Body of pancreas (tissue), 4 donors: ENCODE measurements at regions not wholly inside any gene's neighbourhood (a gene's known extent, or its start where the extent isn't known, plus 50 kb on each side); places are given as distances from the start of the nearest gene placed in this dataset.

Experiments used
- ATAC-seq: fragments of 150-250 bp; one replicate; pipeline ENCODE4 v1.9.1; 2016
- DNase-seq, 4 donors: peaks; one replicate each; pipeline ENCODE4 v3.0.0-alpha.2; 2019
- H3K27ac ChIP-seq, 4 donors: fragments of 200-600 bp; sonication (generic); 1 replicate in 3 of 4; 2 replicates in 1 of 4; pipeline versions ENCODE4 v1.5.1 to v1.6.1; 2016 to 2019; ENCODE audit warnings: mild to moderate bottlenecking in 1 of 4, mixed read lengths in 1 of 4, moderate library complexity in 1 of 4
- H3K27me3 ChIP-seq, 2 donors: fragments of 200-600 bp; sonication (generic); one replicate each; pipeline ENCODE4 v1.6.0; 2016; ENCODE audit warnings: mild to moderate bottlenecking in 1 of 2
- H3K36me3 ChIP-seq, 2 donors: fragments of 200-600 bp; sonication (generic); replicated peaks in 1 of 2; 2 replicates each; pipeline ENCODE4 v1.5.1; 2016; ENCODE audit warnings: low read depth in 2 of 2; ENCODE audit not compliant: insufficient read depth in 1 of 2
- H3K4me1 ChIP-seq: fragments of 200-600 bp; sonication (generic); one replicate; pipeline ENCODE4 v1.6.0; 2016
- H3K4me3 ChIP-seq, 2 donors: fragments of 200-600 bp; sonication (generic); 1 replicate in 1 of 2; 2 replicates in 1 of 2; pipeline ENCODE4 v1.5.1; 2016 to 2019
- H3K9me3 ChIP-seq, 3 donors: fragments of 200-600 bp; sonication (generic); 1 replicate in 2 of 3; 2 replicates in 1 of 3; pipeline ENCODE4 v1.5.1; 2016
- POLR2A ChIP-seq, 3 donors: fragments of 450-650 bp; IDR thresholded peaks; one replicate each; pipeline ENCODE4 v1.6.1; 2016; ENCODE audit warnings: antibody characterized with exemption in 3 of 3, mild to moderate bottlenecking in 2 of 3
- WGBS, 2 donors: methylation state at CpG; one replicate each; pipeline ENCODE4 v1.1.5; 2017; 5-methylcytosine and 5-hydroxymethylcytosine counted together
- intact Hi-C: fragments of 100-400 bp; cut with DNase I; formaldehyde crosslinking; loops from one replicate; pipeline ENCODE4 v1.15.1; 2023
- TF ChIP-seq, protein P1 (sequence below), 7 experiments: fragments of 450-650 bp in 4 of 7; fragments of 200-600 bp in 3 of 7; sonication (generic) in 3 of 7; IDR thresholded peaks; one replicate each; pipeline ENCODE4 v1.5.1; 2016 to 2019; ENCODE audit warnings: antibody characterized with exemption in 7 of 7

DNA sequence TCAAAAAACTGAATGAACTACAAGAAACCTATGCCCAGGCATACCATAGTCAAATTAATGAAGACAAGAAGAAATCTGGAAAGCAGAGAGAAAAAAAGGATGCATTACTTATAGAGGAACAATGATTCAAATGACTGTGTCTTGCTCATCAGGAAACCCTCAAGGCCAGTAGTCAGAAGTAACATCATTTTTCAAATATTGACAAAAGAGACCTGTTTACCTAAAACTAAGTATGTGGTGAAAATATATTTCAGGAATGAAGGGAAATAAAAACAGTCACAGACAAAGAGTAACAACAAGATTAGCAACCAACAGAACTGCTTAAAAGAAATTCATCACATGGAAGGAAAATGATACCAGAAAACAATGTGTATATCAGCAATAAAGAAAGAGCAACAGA is 128.4 kb downstream of the ALOX5 start:
- intact Hi-C loops = no loop called here
- H3K27me3 ChIP-seq = no peaks in the 10 kb centered on the region
- ATAC-seq = no peak
- H3K9me3 ChIP-seq = no peaks in the 10 kb centered on the region
- no peak overlapping the region for H3K4me3 ChIP-seq
- H3K4me1 ChIP-seq = peaks cover 21% of the 10 kb centered on the region
- H3K36me3 ChIP-seq = no peaks in the 10 kb centered on the region
- no peak overlapping the region for H3K27ac ChIP-seq
- no peak for TF ChIP-seq POLR2A (IDR thresholded peaks at IDR 0.05)
- TF ChIP-seq, protein P1, sequence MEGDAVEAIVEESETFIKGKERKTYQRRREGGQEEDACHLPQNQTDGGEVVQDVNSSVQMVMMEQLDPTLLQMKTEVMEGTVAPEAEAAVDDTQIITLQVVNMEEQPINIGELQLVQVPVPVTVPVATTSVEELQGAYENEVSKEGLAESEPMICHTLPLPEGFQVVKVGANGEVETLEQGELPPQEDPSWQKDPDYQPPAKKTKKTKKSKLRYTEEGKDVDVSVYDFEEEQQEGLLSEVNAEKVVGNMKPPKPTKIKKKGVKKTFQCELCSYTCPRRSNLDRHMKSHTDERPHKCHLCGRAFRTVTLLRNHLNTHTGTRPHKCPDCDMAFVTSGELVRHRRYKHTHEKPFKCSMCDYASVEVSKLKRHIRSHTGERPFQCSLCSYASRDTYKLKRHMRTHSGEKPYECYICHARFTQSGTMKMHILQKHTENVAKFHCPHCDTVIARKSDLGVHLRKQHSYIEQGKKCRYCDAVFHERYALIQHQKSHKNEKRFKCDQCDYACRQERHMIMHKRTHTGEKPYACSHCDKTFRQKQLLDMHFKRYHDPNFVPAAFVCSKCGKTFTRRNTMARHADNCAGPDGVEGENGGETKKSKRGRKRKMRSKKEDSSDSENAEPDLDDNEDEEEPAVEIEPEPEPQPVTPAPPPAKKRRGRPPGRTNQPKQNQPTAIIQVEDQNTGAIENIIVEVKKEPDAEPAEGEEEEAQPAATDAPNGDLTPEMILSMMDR (IDR thresholded peaks at IDR 0.05) = no peak
- no peak for DNase-seq

DNA sequence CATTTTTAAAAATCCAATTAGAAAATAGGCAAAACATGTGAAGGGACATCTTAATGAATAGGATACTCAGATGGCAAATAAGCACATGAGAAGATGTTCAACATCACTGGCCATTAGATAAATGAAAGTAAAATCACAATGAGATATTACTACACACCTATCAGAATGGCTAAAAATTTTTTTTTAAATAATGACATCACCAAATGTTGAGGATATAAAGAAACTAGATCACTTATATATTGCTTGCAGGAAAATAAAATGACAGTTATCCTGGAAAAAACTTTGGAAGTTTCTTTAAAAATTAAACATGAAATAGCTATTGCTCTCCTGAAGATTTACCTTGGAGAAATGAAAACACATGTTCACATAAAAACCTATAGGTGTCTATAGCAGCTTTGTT is 127.8 kb downstream of the ALOX5 start:
- H3K27ac ChIP-seq = no peak overlapping the region
- H3K36me3 ChIP-seq = no peaks in the 10 kb centered on the region
- TF ChIP-seq, protein P1 (IDR thresholded peaks at IDR 0.05) = no peak
- no peak for TF ChIP-seq POLR2A (IDR thresholded peaks at IDR 0.05)
- H3K9me3 ChIP-seq = no peaks in the 10 kb centered on the region
- ATAC-seq (no peak), DNase-seq (no peak)
- intact Hi-C loops = no loop called here
- H3K4me1 ChIP-seq = peaks cover 19% of the 10 kb centered on the region
- no peak overlapping the region for H3K4me3 ChIP-seq
- H3K27me3 ChIP-seq = no peaks in the 10 kb centered on the region

DNA sequence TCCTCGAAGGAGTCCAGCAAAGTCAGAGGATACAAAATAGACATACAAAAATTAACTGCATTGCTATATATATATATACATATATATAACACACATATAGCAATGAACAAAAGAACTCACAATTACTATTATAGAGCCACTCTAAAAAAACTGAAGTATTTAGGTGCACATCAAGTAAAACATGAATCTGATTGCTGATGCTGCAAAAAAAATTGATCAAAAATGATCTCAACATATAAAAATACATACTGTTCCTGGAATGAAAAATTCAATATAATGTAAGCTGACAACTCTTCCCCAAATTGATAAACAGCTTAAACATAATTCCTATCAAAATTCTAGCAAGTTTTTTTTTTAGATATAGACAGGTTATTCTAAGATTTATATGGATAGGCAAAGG is 126.8 kb downstream of the ALOX5 start:
- Histone ChIP-seq H3K27ac (no peak overlapping the region), H3K36me3 (no peaks in the 10 kb centered on the region), H3K4me1 (peaks cover 19% of the 10 kb centered on the region), H3K9me3 (no peaks in the 10 kb centered on the region), H3K4me3 (no peak overlapping the region), H3K27me3 (no peaks in the 10 kb centered on the region)
- DNase-seq (no peak), ATAC-seq (no peak)
- WGBS, 2 donors = 92 to 96% methylated on average over 1 of the region's 1 CpG
- intact Hi-C loops = no loop called here
- TF ChIP-seq POLR2A (IDR thresholded peaks at IDR 0.05) = no peak
- TF ChIP-seq, protein P1 (IDR thresholded peaks at IDR 0.05) = no peak

DNA sequence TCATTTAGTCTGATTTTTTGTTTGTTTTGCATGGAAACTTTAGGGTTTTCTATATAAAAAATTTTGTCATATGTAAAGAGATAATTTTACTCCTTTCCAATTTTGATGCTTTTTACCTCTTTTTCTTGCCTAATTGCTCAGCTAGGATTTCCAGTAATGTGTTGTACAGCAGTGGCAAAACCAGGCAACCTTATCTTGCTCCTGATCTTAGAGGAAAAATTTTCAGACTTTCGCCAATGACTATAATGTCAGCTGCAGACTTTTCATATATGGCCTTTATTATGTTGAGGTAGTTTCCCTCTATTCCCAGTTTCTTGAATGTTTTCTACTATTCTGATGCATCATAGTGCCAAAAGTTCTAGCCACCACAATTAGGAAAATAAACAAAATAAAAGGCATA is 126.3 kb downstream of the ALOX5 start:
- WGBS, 2 donors = 93 to 100% methylated on average over 1 of the region's 1 CpG
- intact Hi-C loops = no loop called here
- TF ChIP-seq, protein P1 (IDR thresholded peaks at IDR 0.05) = no peak
- TF ChIP-seq POLR2A (IDR thresholded peaks at IDR 0.05) = no peak
- DNase-seq (no peak), ATAC-seq (no peak)
- Histone ChIP-seq H3K4me3 (no peak overlapping the region), H3K27me3 (no peaks in the 10 kb centered on the region), H3K36me3 (no peaks in the 10 kb centered on the region), H3K9me3 (no peaks in the 10 kb centered on the region), H3K4me1 (peaks cover 15% of the 10 kb centered on the region), H3K27ac (no peak overlapping the region)

DNA sequence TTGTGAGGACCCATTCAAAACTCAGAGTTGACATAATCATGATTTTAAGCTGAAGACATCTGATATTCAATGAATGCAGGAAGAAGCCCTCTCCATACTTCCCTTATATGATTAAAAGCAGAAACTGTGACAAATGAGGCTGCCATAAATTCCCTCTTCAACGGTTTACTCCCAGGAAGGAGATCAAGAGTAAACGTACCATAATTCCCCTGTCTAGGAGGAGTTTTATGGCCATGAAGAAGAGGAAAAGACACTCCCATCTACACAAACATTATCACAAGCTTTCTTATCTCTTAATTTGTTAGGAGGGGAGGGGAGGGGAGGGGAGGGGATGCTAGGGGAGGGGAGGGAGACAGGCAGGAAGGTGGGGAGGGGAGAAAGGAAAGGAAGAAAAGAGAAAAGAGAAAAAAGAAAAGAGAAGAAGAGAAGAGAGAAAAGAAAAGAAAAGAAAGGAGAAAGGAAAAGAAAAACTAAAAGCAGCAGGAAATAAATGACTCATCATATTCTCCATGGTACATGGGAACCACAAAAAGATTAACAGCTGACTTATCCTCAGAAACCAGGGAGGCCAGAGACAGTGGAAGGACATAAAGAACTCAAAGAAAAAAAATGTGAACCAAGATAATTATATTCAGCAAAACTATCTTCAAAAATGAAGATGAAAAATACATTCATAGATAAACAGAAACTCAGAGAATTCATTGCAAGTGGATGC is 121.6 kb downstream of the ALOX5 start:
- no peak for ATAC-seq
- intact Hi-C loops = no loop called here

More for the DNA sequence above, 121.6 kb downstream of the ALOX5 start:
- no peak overlapping the region for H3K4me3 ChIP-seq
- no peak overlapping the region for H3K27ac ChIP-seq
- no peak for DNase-seq
- H3K4me1 ChIP-seq = peaks cover 11% of the 10 kb centered on the region
- H3K9me3 ChIP-seq = no peaks in the 10 kb centered on the region
- no peaks in the 10 kb centered on the region for H3K27me3 ChIP-seq
- 78 to 91% methylated on average over 2 of the region's 2 CpGs for WGBS, 2 donors
- TF ChIP-seq POLR2A (IDR thresholded peaks at IDR 0.05) = no peak
- TF ChIP-seq, protein P1 (IDR thresholded peaks at IDR 0.05) = no peak
- no peaks in the 10 kb centered on the region for H3K36me3 ChIP-seq
